ENCODE measurements at regions not wholly inside any gene's neighbourhood (a gene's known extent, or its start where the extent isn't known, plus 50 kb on each side); places are given as distances from the start of the nearest gene placed in this dataset.

- Histone ChIP-seq H3K9ac (ENCODE audit: insufficient read depth, low read length, poor library complexity, severe bottlenecking) (no peak overlapping the region), H3K9me3 (replicated peaks in 1 of 2; ENCODE audit: control insufficient read depth in 1 of 2, insufficient read depth in 1 of 2, low read length in 2 of 2) (no peaks in the 10 kb centered on the region), H3K4me3 (replicated peaks in 1 of 3; ENCODE audit: low read depth in 2 of 3, low read length in 3 of 3) (no peak overlapping the region), H4K20me1 (ENCODE audit: insufficient read depth, low read length) (no peaks in the 10 kb centered on the region), H3K79me2 (ENCODE audit: insufficient read depth, low read length) (no peaks in the 10 kb centered on the region), H3K27ac (ENCODE audit: low read depth in 1 of 2, low read length in 2 of 2) (no peak overlapping the region), H2AFZ (ENCODE audit: insufficient read depth, low read depth, low read length, poor library complexity, severe bottlenecking) (no peak overlapping the region), H3K27me3 (ENCODE audit: control insufficient read depth in 2 of 2, insufficient read depth in 2 of 2, low read length in 2 of 2) (no peaks in the 10 kb centered on the region), H3K4me1 (ENCODE audit: control insufficient read depth in 1 of 2, insufficient read depth in 2 of 2, low read length in 2 of 2) (peaks cover 7 to 18% of the 10 kb centered on the region in 2 donors), H3K36me3 (replicated peaks in 1 of 2; ENCODE audit: control insufficient read depth in 1 of 2, insufficient read depth in 2 of 2, low read length in 2 of 2) (no peaks in the 10 kb centered on the region), H3K4me2 (replicated peaks; ENCODE audit: extremely low read depth, low read length, poor library complexity, severe bottlenecking) (no peak overlapping the region)
- no CpG with 5 or more reads among the region's 4 CpGs for WGBS (ENCODE audit: insufficient coverage)
- Mint-ChIP-seq H3K36me3 (no peaks in the 10 kb centered on the region), H3K4me3 (no peak overlapping the region), H3K9me3 (peaks cover 0 to 4% (median 0%) of the 10 kb centered on the region in 7 donors), H3K27ac (no peak overlapping the region), H3K4me1 (peaks cover 21% of the 10 kb centered on the region), H3K27me3 (ENCODE audit: low read depth in 3 of 3) (peaks cover 0 to 1% (median 1%) of the 10 kb centered on the region in 3 donors)
- TF ChIP-seq, protein P1, sequence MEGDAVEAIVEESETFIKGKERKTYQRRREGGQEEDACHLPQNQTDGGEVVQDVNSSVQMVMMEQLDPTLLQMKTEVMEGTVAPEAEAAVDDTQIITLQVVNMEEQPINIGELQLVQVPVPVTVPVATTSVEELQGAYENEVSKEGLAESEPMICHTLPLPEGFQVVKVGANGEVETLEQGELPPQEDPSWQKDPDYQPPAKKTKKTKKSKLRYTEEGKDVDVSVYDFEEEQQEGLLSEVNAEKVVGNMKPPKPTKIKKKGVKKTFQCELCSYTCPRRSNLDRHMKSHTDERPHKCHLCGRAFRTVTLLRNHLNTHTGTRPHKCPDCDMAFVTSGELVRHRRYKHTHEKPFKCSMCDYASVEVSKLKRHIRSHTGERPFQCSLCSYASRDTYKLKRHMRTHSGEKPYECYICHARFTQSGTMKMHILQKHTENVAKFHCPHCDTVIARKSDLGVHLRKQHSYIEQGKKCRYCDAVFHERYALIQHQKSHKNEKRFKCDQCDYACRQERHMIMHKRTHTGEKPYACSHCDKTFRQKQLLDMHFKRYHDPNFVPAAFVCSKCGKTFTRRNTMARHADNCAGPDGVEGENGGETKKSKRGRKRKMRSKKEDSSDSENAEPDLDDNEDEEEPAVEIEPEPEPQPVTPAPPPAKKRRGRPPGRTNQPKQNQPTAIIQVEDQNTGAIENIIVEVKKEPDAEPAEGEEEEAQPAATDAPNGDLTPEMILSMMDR (IDR thresholded peaks at IDR 0.05), result no peak
- intact Hi-C loops (cut with micrococcal nuclease), result no loop called here
- DNase-seq, result no peak
These were observed 214.2 kb downstream of the LACC1 start for GRCh38 chr13:44093607-44094564.

DNA sequence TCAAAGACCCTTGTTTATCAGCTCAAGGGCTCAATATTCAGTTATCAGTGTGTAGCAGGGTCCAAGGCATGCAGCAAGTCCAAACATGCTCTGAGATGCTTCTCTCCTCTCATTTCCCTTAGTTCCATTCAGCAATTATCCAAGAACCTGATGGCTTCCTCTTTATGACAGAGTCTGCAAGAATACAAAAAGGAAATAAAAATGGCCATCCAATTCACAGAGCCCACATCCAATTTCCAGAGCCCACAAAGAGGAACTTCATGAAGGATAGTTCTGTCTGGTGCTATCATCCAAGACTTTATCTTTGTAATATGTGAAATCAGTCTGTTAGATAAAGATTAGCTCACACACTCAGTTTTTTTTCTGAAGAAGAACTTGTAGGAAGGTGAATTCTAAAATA, 217.2 kb downstream of the LACC1 start:
- TF ChIP-seq, protein P1 (IDR thresholded peaks at IDR 0.05), result no peak
- Mint-ChIP-seq H3K4me1 (peaks cover 5% of the 10 kb centered on the region), H3K4me3 (no peak overlapping the region), H3K36me3 (no peaks in the 10 kb centered on the region), H3K27ac (no peak overlapping the region), H3K27me3 (ENCODE audit: low read depth in 3 of 3) (peaks cover 0 to 1% (median 1%) of the 10 kb centered on the region in 3 donors), H3K9me3 (peaks cover 0 to 9% (median 2%) of the 10 kb centered on the region in 7 donors)
- Histone ChIP-seq H3K36me3 (replicated peaks in 1 of 2; ENCODE audit: control insufficient read depth in 1 of 2, insufficient read depth in 2 of 2, low read length in 2 of 2) (no peaks in the 10 kb centered on the region), H3K27me3 (ENCODE audit: control insufficient read depth in 2 of 2, insufficient read depth in 2 of 2, low read length in 2 of 2) (no peaks in the 10 kb centered on the region), H3K79me2 (ENCODE audit: insufficient read depth, low read length) (no peaks in the 10 kb centered on the region), H3K9me3 (replicated peaks in 1 of 2; ENCODE audit: control insufficient read depth in 1 of 2, insufficient read depth in 1 of 2, low read length in 2 of 2) (no peaks in the 10 kb centered on the region), H3K4me2 (replicated peaks; ENCODE audit: extremely low read depth, low read length, poor library complexity, severe bottlenecking) (no peak overlapping the region), H3K9ac (ENCODE audit: insufficient read depth, low read length, poor library complexity, severe bottlenecking) (no peak overlapping the region), H4K20me1 (ENCODE audit: insufficient read depth, low read length) (no peaks in the 10 kb centered on the region), H3K27ac (ENCODE audit: low read depth in 1 of 2, low read length in 2 of 2) (no peak overlapping the region), H2AFZ (ENCODE audit: insufficient read depth, low read depth, low read length, poor library complexity, severe bottlenecking) (no peak overlapping the region), H3K4me3 (replicated peaks in 1 of 3; ENCODE audit: low read depth in 2 of 3, low read length in 3 of 3) (no peak overlapping the region), H3K4me1 (ENCODE audit: control insufficient read depth in 1 of 2, insufficient read depth in 2 of 2, low read length in 2 of 2) (peaks cover 0 to 6% of the 10 kb centered on the region in 2 donors)
- intact Hi-C loops (cut with micrococcal nuclease), result no loop called here
- DNase-seq, result no peak
